OCI-LY7 (cell line): ENCODE measurements at regions not wholly inside any gene's neighbourhood (a gene's known extent, or its start where the extent isn't known, plus 50 kb on each side); places are given as distances from the start of the nearest gene placed in this dataset.

ENCODE experiments used
- BruUV-seq: library from RNA; stranded (reverse); fragments of 400-500 nt; replicated peaks from 2 replicates; lab custom pipeline; 2021; lab: Mats Ljungman, UMichigan
- CTCF ChIA-PET: fragments of 300-600 bp; sonication (Branson Sonifier 250); formaldehyde crosslinking; loops from one replicate; lab custom pipeline; 2022; ENCODE audit warnings: antibody characterized with exemption; ENCODE audit not compliant: unreplicated experiment; lab: Charles Lee
- POLR2A ChIA-PET: fragments of 300-600 bp; sonication (Branson Sonifier 250); formaldehyde crosslinking; loops from one replicate; lab custom pipeline; 2022; ENCODE audit warnings: antibody characterized with exemption; lab: Charles Lee
- DNase-seq: peaks from one replicate; pipeline ENCODE4 v3.0.0-alpha.2; 2015; ENCODE audit warnings: low spot score
- H2AFZ ChIP-seq: fragments of 200-600 bp; sonication (generic), shearing (Covaris generic); 2 replicates; pipeline ENCODE4 v1.6.1; 2014; ENCODE audit warnings: mild to moderate bottlenecking, antibody characterized with exemption, low read length, moderate library complexity
- H3K27ac ChIP-seq: fragments of 200-600 bp; sonication (generic); 2 replicates; pipeline ENCODE4 v1.5.1; 2014; ENCODE audit warnings: mixed run types, low read depth, mild to moderate bottlenecking, moderate library complexity, low read length, inconsistent platforms; ENCODE audit not compliant: poor library complexity, severe bottlenecking
- H3K36me3 ChIP-seq: fragments of 200-600 bp; sonication (generic); 2 replicates; pipeline ENCODE4 v1.6.1; 2014; ENCODE audit warnings: mild to moderate bottlenecking, antibody characterized with exemption, low read length, moderate library complexity, mixed read lengths; ENCODE audit not compliant: insufficient read depth
- H3K4me1 ChIP-seq: fragments of 200-600 bp; sonication (generic); 2 replicates; pipeline ENCODE4 v1.5.1; 2014; ENCODE audit warnings: mild to moderate bottlenecking, low read length; ENCODE audit not compliant: insufficient read depth, poor library complexity, severe bottlenecking
- H3K4me2 ChIP-seq: fragments of 200-600 bp; sonication (generic); 2 replicates; pipeline ENCODE4 v1.6.1; 2014; ENCODE audit warnings: mild to moderate bottlenecking, low read length
- H3K4me3 ChIP-seq: fragments of 200-600 bp; sonication (generic); 2 replicates; pipeline ENCODE4 v1.5.1; 2014; ENCODE audit warnings: mild to moderate bottlenecking, low read depth, low read length; ENCODE audit not compliant: poor library complexity, severe bottlenecking
- H3K79me2 ChIP-seq: fragments of 200-600 bp; sonication (generic); 2 replicates; pipeline ENCODE4 v1.6.1; 2016; ENCODE audit warnings: low read depth, mild to moderate bottlenecking, low read length, moderate library complexity, mixed read lengths; ENCODE audit not compliant: insufficient read depth
- H3K9me2 ChIP-seq: fragments of 200-600 bp; sonication (generic); 2 replicates; pipeline ENCODE4 v1.6.1; 2016; ENCODE audit warnings: mild to moderate bottlenecking, low read length, mixed read lengths; ENCODE audit not compliant: insufficient read depth
- H3K9me3 ChIP-seq: fragments of 200-600 bp; sonication (generic); 2 replicates; pipeline ENCODE4 v1.6.1; 2014; ENCODE audit warnings: mild to moderate bottlenecking, mixed run types, low read length, mixed read lengths
- H4K20me1 ChIP-seq: fragments of 200-600 bp; sonication (generic); 2 replicates; pipeline ENCODE4 v1.6.1; 2014; ENCODE audit warnings: mild to moderate bottlenecking, antibody characterized with exemption, low read length, moderate library complexity, mixed read lengths; ENCODE audit not compliant: insufficient read depth
- CTCF ChIP-seq: fragments of 200-600 bp; sonication (generic); conservative IDR thresholded peaks from 2 replicates; pipeline ENCODE4 v1.5.1; 2014; ENCODE audit warnings: mild to moderate bottlenecking, antibody characterized with exemption, low read length, moderate library complexity, mixed read lengths
- EZH2phosphoT487 ChIP-seq: fragments of 200-600 bp; sonication (generic); IDR thresholded peaks from 2 replicates; pipeline ENCODE4 v1.6.1; 2018; ENCODE audit warnings: low read depth, borderline replicate concordance, mild to moderate bottlenecking, mixed run types, antibody characterized with exemption, low read length, moderate library complexity, mixed read lengths
- intact Hi-C: fragments of 100-400 bp; cut with micrococcal nuclease; formaldehyde crosslinking; loops from one replicate; pipeline ENCODE4 v1.10.0; 2022; ENCODE audit not compliant: unreplicated experiment

- no peaks in the 10 kb centered on the region for H3K9me2 ChIP-seq
- H3K36me3 ChIP-seq, result no peaks in the 10 kb centered on the region
- H2AFZ ChIP-seq, result no peak overlapping the region
- H3K4me1 ChIP-seq, result no peaks in the 10 kb centered on the region
- no peaks in the 10 kb centered on the region for H3K9me3 ChIP-seq
- H3K4me2 ChIP-seq, result no peak overlapping the region
- no peaks in the 10 kb centered on the region for H4K20me1 ChIP-seq
- no TSS peak for BruUV-seq
- no peak for TF ChIP-seq CTCF
- no peak for TF ChIP-seq EZH2phosphoT487
- H3K79me2 ChIP-seq, result no peaks in the 10 kb centered on the region
- H3K4me3 ChIP-seq, result no peak overlapping the region
- POLR2A ChIA-PET, result no interaction called here
- CTCF ChIA-PET, result no interaction called here
- intact Hi-C loops, result no loop called here
- DNase-seq, result no peak
- H3K27ac ChIP-seq, result no peak overlapping the region
Measured at GRCh38 chr7:81526971-81527370, 242.9 kb downstream of the HGF start.

- Histone ChIP-seq H3K36me3 (no peaks in the 10 kb centered on the region), H3K9me3 (no peaks in the 10 kb centered on the region), H3K4me2 (no peak overlapping the region), H2AFZ (no peak overlapping the region), H3K27ac (no peak overlapping the region), H3K79me2 (no peaks in the 10 kb centered on the region), H4K20me1 (no peaks in the 10 kb centered on the region), H3K4me3 (no peak overlapping the region), H3K9me2 (no peaks in the 10 kb centered on the region), H3K4me1 (no peaks in the 10 kb centered on the region)
- POLR2A ChIA-PET, result interaction anchor here (0.6 to 0.7 kb wide), 2 partner anchors 31 to 1035 kb away, joined by 3 read pairs; no protein-coding TSS in a partner anchor
- no peak for TF ChIP-seq EZH2phosphoT487
- TF ChIP-seq CTCF, result no peak
- intact Hi-C loops, result no loop called here
- no TSS peak for BruUV-seq
- CTCF ChIA-PET, result no interaction called here
- DNase-seq, result no peak
Measured at GRCh38 chr7:81525841-81526240, 244.0 kb downstream of the HGF start.

GRCh38 chr7:81519886-81520285 lies 250.0 kb downstream of the HGF start:
- Histone ChIP-seq H4K20me1 (no peaks in the 10 kb centered on the region), H3K4me1 (no peaks in the 10 kb centered on the region), H2AFZ (no peak overlapping the region), H3K79me2 (no peaks in the 10 kb centered on the region), H3K9me3 (no peaks in the 10 kb centered on the region), H3K27ac (no peak overlapping the region), H3K36me3 (no peaks in the 10 kb centered on the region), H3K4me3 (no peak overlapping the region), H3K9me2 (no peaks in the 10 kb centered on the region), H3K4me2 (no peak overlapping the region)
- TF ChIP-seq CTCF, result no peak
- no peak for TF ChIP-seq EZH2phosphoT487
- DNase-seq, result no peak
- intact Hi-C loops, result no loop called here
- ChIA-PET POLR2A (interaction anchor here (1.0 kb wide), 1 partner anchor 16 kb away, joined by 3 read pairs; no protein-coding TSS in a partner anchor), CTCF (no interaction called here)
- no TSS peak for BruUV-seq
